ENCODE measurements at regions not wholly inside any gene's neighbourhood (a gene's known extent, or its start where the extent isn't known, plus 50 kb on each side); places are given as distances from the start of the nearest gene placed in this dataset.

GRCh38 chr4:35653451-35653850 lies 590.9 kb downstream of the ARAP2 start:
- no peaks in the 10 kb centered on the region for H3K4me1 Mint-ChIP-seq (ENCODE audit: insufficient read depth, unreplicated experiment)
- no peak overlapping the region for H3K4me3 Mint-ChIP-seq (ENCODE audit: unreplicated experiment)
- no peaks in the 10 kb centered on the region for H3K27me3 Mint-ChIP-seq (ENCODE audit: insufficient read depth, unreplicated experiment)
- intact Hi-C loops (cut with micrococcal nuclease), result no loop called here
- BruUV-seq (replicated peaks), result no TSS peak
- no peak for TF ChIP-seq CTCF (IDR thresholded peaks at IDR 0.05; ENCODE audit: unreplicated experiment)
- ChIA-PET CTCF (interaction anchor here (0.6 kb wide), 1 partner anchor 287 kb away, joined by 3 read pairs; no protein-coding TSS in a partner anchor), POLR2A (no interaction called here)
- no peaks in the 10 kb centered on the region for H3K36me3 Mint-ChIP-seq (ENCODE audit: insufficient read depth, unreplicated experiment)
- H3K27ac Mint-ChIP-seq (ENCODE audit: low read depth, unreplicated experiment), result no peak overlapping the region
- no peak for DNase-seq (ENCODE audit: unreplicated experiment)
- no peaks in the 10 kb centered on the region for H3K9me3 Mint-ChIP-seq (ENCODE audit: unreplicated experiment)

- intact Hi-C loops (cut with micrococcal nuclease), result no loop called here
- Mint-ChIP-seq H3K4me3 (ENCODE audit: unreplicated experiment) (no peak overlapping the region), H3K27ac (ENCODE audit: low read depth, unreplicated experiment) (no peak overlapping the region), H3K4me1 (ENCODE audit: insufficient read depth, unreplicated experiment) (no peaks in the 10 kb centered on the region), H3K36me3 (ENCODE audit: insufficient read depth, unreplicated experiment) (peaks cover 6% of the 10 kb centered on the region), H3K27me3 (ENCODE audit: insufficient read depth, unreplicated experiment) (no peaks in the 10 kb centered on the region), H3K9me3 (ENCODE audit: unreplicated experiment) (no peaks in the 10 kb centered on the region)
- no TSS peak for BruUV-seq (replicated peaks)
- ChIA-PET POLR2A (no interaction called here), CTCF (interaction anchor here (1.2 kb wide), 1 partner anchor 15 kb away, joined by 4 read pairs; no protein-coding TSS in a partner anchor)
- no peak for TF ChIP-seq CTCF (IDR thresholded peaks at IDR 0.05; ENCODE audit: unreplicated experiment)
- DNase-seq (ENCODE audit: unreplicated experiment), result no peak
Observed at GRCh38 chr4:35673137-35673536, 571.2 kb downstream of the ARAP2 start.

GRCh38 chr4:35684755-35685154 lies 559.6 kb downstream of the ARAP2 start:
- DNase-seq (ENCODE audit: unreplicated experiment), result no peak
- POLR2A ChIA-PET, result interaction anchor here (1.1 kb wide), 1 partner anchor 12 kb away, joined by 3 read pairs; no protein-coding TSS in a partner anchor
- Mint-ChIP-seq H3K27me3 (ENCODE audit: insufficient read depth, unreplicated experiment) (no peaks in the 10 kb centered on the region), H3K36me3 (ENCODE audit: insufficient read depth, unreplicated experiment) (no peaks in the 10 kb centered on the region), H3K4me1 (ENCODE audit: insufficient read depth, unreplicated experiment) (no peaks in the 10 kb centered on the region), H3K27ac (ENCODE audit: low read depth, unreplicated experiment) (no peak overlapping the region), H3K9me3 (ENCODE audit: unreplicated experiment) (peaks cover 13% of the 10 kb centered on the region), H3K4me3 (ENCODE audit: unreplicated experiment) (no peak overlapping the region)
- intact Hi-C loops (cut with micrococcal nuclease), result no loop called here
- CTCF ChIA-PET, result no interaction called here
- TF ChIP-seq CTCF (IDR thresholded peaks at IDR 0.05; ENCODE audit: unreplicated experiment), result no peak
- no TSS peak for BruUV-seq (replicated peaks)

- TF ChIP-seq CTCF (IDR thresholded peaks at IDR 0.05; ENCODE audit: unreplicated experiment), result no peak
- Mint-ChIP-seq H3K4me1 (ENCODE audit: insufficient read depth, unreplicated experiment) (no peaks in the 10 kb centered on the region), H3K27ac (ENCODE audit: low read depth, unreplicated experiment) (no peak overlapping the region), H3K27me3 (ENCODE audit: insufficient read depth, unreplicated experiment) (no peaks in the 10 kb centered on the region), H3K9me3 (ENCODE audit: unreplicated experiment) (no peaks in the 10 kb centered on the region), H3K4me3 (ENCODE audit: unreplicated experiment) (no peak overlapping the region), H3K36me3 (ENCODE audit: insufficient read depth, unreplicated experiment) (no peaks in the 10 kb centered on the region)
- intact Hi-C loops (cut with micrococcal nuclease), result no loop called here
- ChIA-PET CTCF (interaction anchor here (0.6 kb wide), 1 partner anchor 13 kb away, joined by 3 read pairs; no protein-coding TSS in a partner anchor), POLR2A (interaction anchor here (0.7 kb wide), 1 partner anchor 815 kb away, joined by 3 read pairs; no protein-coding TSS in a partner anchor)
- DNase-seq (ENCODE audit: unreplicated experiment), result no peak
- BruUV-seq (replicated peaks), result no TSS peak
Observed at GRCh38 chr4:35689870-35690269, 554.4 kb downstream of the ARAP2 start.

Data from MCF 10A (cell line).